H9 (cell line): ENCODE measurements at regions not wholly inside any gene's neighbourhood (a gene's known extent, or its start where the extent isn't known, plus 50 kb on each side); places are given as distances from the start of the nearest gene placed in this dataset.
"Not testable (repeated sequence)": the region's sequence is repeated elsewhere in the genome, so short reads cannot be mapped to it uniquely, and the experiment has no call there.

Experiments used
- DNase-seq: peaks from one replicate; pipeline ENCODE4 v3.0.0-alpha.2; 2017
- H2AFZ ChIP-seq: one replicate; pipeline ENCODE4 v1.6.1; 2013; ENCODE audit warnings: mild to moderate bottlenecking, low read length, control low read depth, moderate library complexity
- H2AK5ac ChIP-seq: 2 replicates; pipeline ENCODE4 v1.6.1; 2013; ENCODE audit warnings: low read length, control low read depth, mixed read lengths; ENCODE audit not compliant: insufficient read length
- H2BK120ac ChIP-seq: one replicate; pipeline ENCODE4 v1.6.1; 2013; ENCODE audit warnings: low read depth, mild to moderate bottlenecking, low read length, control low read depth, inconsistent platforms; ENCODE audit not compliant: poor library complexity, severe bottlenecking
- H2BK12ac ChIP-seq: 2 replicates; pipeline ENCODE4 v1.6.1; 2013; ENCODE audit warnings: low read length, control low read depth, mixed read lengths, low read depth; ENCODE audit not compliant: insufficient read length
- H2BK15ac ChIP-seq: 2 replicates; pipeline ENCODE4 v1.6.1; 2013; ENCODE audit warnings: low read depth, low read length, control low read depth
- H2BK20ac ChIP-seq: one replicate; pipeline ENCODE4 v1.6.1; 2013; ENCODE audit warnings: low read depth, mild to moderate bottlenecking, low read length, control low read depth, inconsistent platforms; ENCODE audit not compliant: poor library complexity, severe bottlenecking
- H2BK5ac ChIP-seq: 2 replicates; pipeline ENCODE4 v1.6.1; 2013; ENCODE audit warnings: low read length, control low read depth, mixed read lengths; ENCODE audit not compliant: insufficient read length
- H3K14ac ChIP-seq: 2 replicates; pipeline ENCODE4 v1.6.1; 2013; ENCODE audit warnings: low read length, control low read depth; ENCODE audit not compliant: insufficient read depth
- H3K18ac ChIP-seq: 2 replicates; pipeline ENCODE4 v1.6.1; 2013; ENCODE audit warnings: low read depth, mild to moderate bottlenecking, mixed read lengths, low read length, control low read depth; ENCODE audit not compliant: insufficient read length
- H3K23ac ChIP-seq: 2 replicates; pipeline ENCODE4 v1.6.1; 2013; ENCODE audit warnings: low read length, control low read depth, mixed read lengths, low read depth; ENCODE audit not compliant: insufficient read length
- H3K23me2 ChIP-seq: 2 replicates; pipeline ENCODE4 v1.6.1; 2013; ENCODE audit warnings: low read depth, mild to moderate bottlenecking, mixed read lengths, low read length, control low read depth; ENCODE audit not compliant: insufficient read length, poor library complexity, severe bottlenecking
- H3K27ac ChIP-seq: 2 replicates; pipeline ENCODE4 v1.5.1; 2013; ENCODE audit warnings: low read length, control low read depth, mixed read lengths, low read depth; ENCODE audit not compliant: insufficient read length
- H3K27me3 ChIP-seq: 2 replicates; pipeline ENCODE4 v1.6.1; 2013; ENCODE audit warnings: low read length, control low read depth, inconsistent platforms; ENCODE audit not compliant: insufficient read depth
- H3K4ac ChIP-seq: 2 replicates; pipeline ENCODE4 v1.6.1; 2013; ENCODE audit warnings: low read depth, mild to moderate bottlenecking, control low read depth, inconsistent platforms, low read length, moderate library complexity
- H3K4me1 ChIP-seq: 2 replicates; pipeline ENCODE4 v1.6.1; 2013; ENCODE audit warnings: low read length, control low read depth, inconsistent platforms; ENCODE audit not compliant: insufficient read depth
- H3K4me2 ChIP-seq: 2 replicates; pipeline ENCODE4 v1.6.1; 2013; ENCODE audit warnings: low read length, control low read depth, mixed read lengths; ENCODE audit not compliant: insufficient read length, insufficient read depth
- H3K56ac ChIP-seq: 2 replicates; pipeline ENCODE4 v1.6.1; 2013; ENCODE audit warnings: low read depth, mild to moderate bottlenecking, mixed read lengths, low read length, control low read depth; ENCODE audit not compliant: insufficient read length
- H3K79me1 ChIP-seq: 2 replicates; pipeline ENCODE4 v1.6.1; 2013; ENCODE audit warnings: low read depth, mild to moderate bottlenecking, moderate library complexity, low read length, control low read depth, inconsistent platforms; ENCODE audit not compliant: insufficient read depth, poor library complexity, severe bottlenecking
- H3K79me2 ChIP-seq: 2 replicates; pipeline ENCODE4 v1.6.1; 2013; ENCODE audit warnings: low read length, control low read depth, inconsistent platforms; ENCODE audit not compliant: insufficient read depth
- H3K9ac ChIP-seq: 2 replicates; pipeline ENCODE4 v1.6.1; 2013; ENCODE audit warnings: low read length, control low read depth, mixed read lengths; ENCODE audit not compliant: insufficient read length; ENCODE audit errors: extremely low read depth
- H3K9me3 ChIP-seq: one replicate; pipeline ENCODE4 v1.6.1; 2013; ENCODE audit warnings: low read depth, low read length, inconsistent platforms; ENCODE audit not compliant: control insufficient read depth
- H3T11ph ChIP-seq: one replicate; pipeline ENCODE4 v1.6.1; 2013; ENCODE audit warnings: mild to moderate bottlenecking, low read length, control low read depth, inconsistent platforms
- H4K20me1 ChIP-seq: one replicate; pipeline ENCODE4 v1.6.1; 2013; ENCODE audit not compliant: control insufficient read depth, insufficient read length, insufficient read depth
- H4K5ac ChIP-seq: 2 replicates; pipeline ENCODE4 v1.6.1; 2013; ENCODE audit warnings: low read depth, mild to moderate bottlenecking, mixed read lengths, low read length, control low read depth; ENCODE audit not compliant: insufficient read length
- H4K8ac ChIP-seq: replicated peaks from 2 replicates; pipeline ENCODE4 v1.6.1; 2013; ENCODE audit warnings: low read length, control low read depth, mixed read lengths, low read depth; ENCODE audit not compliant: insufficient read length
- H4K91ac ChIP-seq: 2 replicates; pipeline ENCODE4 v1.6.1; 2013; ENCODE audit warnings: low read depth, mild to moderate bottlenecking, moderate library complexity, mixed read lengths, low read length, control low read depth; ENCODE audit not compliant: insufficient read length
- H3K27ac Mint-ChIP-seq, 3 experiments: 2 replicates in 2 of 3; 3 replicates in 1 of 3; pipeline ENCODE4 v1.8.0; 2020 to 2021; ENCODE audit warnings: mixed read lengths in 3 of 3, mild to moderate bottlenecking in 1 of 3, moderate library complexity in 1 of 3
- H3K27me3 Mint-ChIP-seq: 2 replicates; pipeline ENCODE4 v1.8.0; 2021; ENCODE audit warnings: low read depth, mild to moderate bottlenecking, moderate library complexity, mixed read lengths
- H3K36me3 Mint-ChIP-seq, 3 experiments: 2 replicates in 2 of 3; 3 replicates in 1 of 3; pipeline ENCODE4 v1.8.0; 2020 to 2021; ENCODE audit warnings: low read depth in 3 of 3, mixed read lengths in 3 of 3; ENCODE audit not compliant: insufficient read depth in 1 of 3
- H3K4me1 Mint-ChIP-seq, 2 experiments: 2 replicates each; pipeline ENCODE4 v1.8.0; 2020; ENCODE audit warnings: mixed read lengths in 2 of 2
- H3K4me3 Mint-ChIP-seq, 2 experiments: 2 replicates in 1 of 2; 3 replicates in 1 of 2; pipeline ENCODE4 v1.8.0; 2020 to 2021; ENCODE audit warnings: mild to moderate bottlenecking in 2 of 2, mixed read lengths in 2 of 2, moderate library complexity in 1 of 2
- H3K9me3 Mint-ChIP-seq, 2 experiments: 2 replicates in 1 of 2; 3 replicates in 1 of 2; pipeline ENCODE4 v1.8.0; 2020; ENCODE audit warnings: mild to moderate bottlenecking in 2 of 2, mixed read lengths in 2 of 2, moderate library complexity in 1 of 2
- WGBS: extraction: QIAGEN DNeasy Blood & Tissue Kit; methylation state at CpG from one replicate; pipeline ENCODE4 v1.1.7; 2013; ENCODE audit warnings: missing lambda C conversion rate, low lambda C conversion rate, mixed read lengths; ENCODE audit not compliant: insufficient read length; ENCODE audit errors: extremely low coverage; 5-methylcytosine and 5-hydroxymethylcytosine counted together
- TF ChIP-seq, protein P1 (sequence below): fragments of 200-600 bp; sonication (generic); conservative IDR thresholded peaks from 3 replicates; pipeline ENCODE4 v1.8.0; 2021; ENCODE audit warnings: antibody characterized with exemption, mild to moderate bottlenecking

GRCh38 chr10:35933491-35933890, 291.4 kb upstream of the FZD8 start:
- Histone ChIP-seq H3K9me3 (no peaks in the 10 kb centered on the region), H2AK5ac (no peak overlapping the region), H4K8ac (no peak overlapping the region), H3K27me3 (no peaks in the 10 kb centered on the region), H3K79me2 (no peaks in the 10 kb centered on the region), H3K79me1 (no peaks in the 10 kb centered on the region), H3K14ac (no peak overlapping the region), H3K4ac (no peak overlapping the region), H3T11ph (no peak overlapping the region), H3K23me2 (no peaks in the 10 kb centered on the region), H3K27ac (no peak overlapping the region), H3K9ac (no peak overlapping the region), H3K18ac (no peak overlapping the region), H2BK5ac (no peak overlapping the region), H2AFZ (no peak overlapping the region), H3K4me1 (no peaks in the 10 kb centered on the region; the same call in 1 of the 2 replicates), H4K91ac (no peak overlapping the region), H2BK15ac (no peak overlapping the region), H2BK120ac (no peak overlapping the region), H2BK20ac (no peak overlapping the region), H3K4me2 (no peak overlapping the region), H4K5ac (no peak overlapping the region), H4K20me1 (no peaks in the 10 kb centered on the region), H3K23ac (no peak overlapping the region), H2BK12ac (no peak overlapping the region), H3K56ac (no peak overlapping the region)
- TF ChIP-seq, protein P1, sequence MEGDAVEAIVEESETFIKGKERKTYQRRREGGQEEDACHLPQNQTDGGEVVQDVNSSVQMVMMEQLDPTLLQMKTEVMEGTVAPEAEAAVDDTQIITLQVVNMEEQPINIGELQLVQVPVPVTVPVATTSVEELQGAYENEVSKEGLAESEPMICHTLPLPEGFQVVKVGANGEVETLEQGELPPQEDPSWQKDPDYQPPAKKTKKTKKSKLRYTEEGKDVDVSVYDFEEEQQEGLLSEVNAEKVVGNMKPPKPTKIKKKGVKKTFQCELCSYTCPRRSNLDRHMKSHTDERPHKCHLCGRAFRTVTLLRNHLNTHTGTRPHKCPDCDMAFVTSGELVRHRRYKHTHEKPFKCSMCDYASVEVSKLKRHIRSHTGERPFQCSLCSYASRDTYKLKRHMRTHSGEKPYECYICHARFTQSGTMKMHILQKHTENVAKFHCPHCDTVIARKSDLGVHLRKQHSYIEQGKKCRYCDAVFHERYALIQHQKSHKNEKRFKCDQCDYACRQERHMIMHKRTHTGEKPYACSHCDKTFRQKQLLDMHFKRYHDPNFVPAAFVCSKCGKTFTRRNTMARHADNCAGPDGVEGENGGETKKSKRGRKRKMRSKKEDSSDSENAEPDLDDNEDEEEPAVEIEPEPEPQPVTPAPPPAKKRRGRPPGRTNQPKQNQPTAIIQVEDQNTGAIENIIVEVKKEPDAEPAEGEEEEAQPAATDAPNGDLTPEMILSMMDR = no peak
- DNase-seq = no peak
- WGBS = no CpG with 5 or more reads among the region's 1 CpG
- H3K4me1 Mint-ChIP-seq = peaks cover 8 to 11% of the 10 kb centered on the region in 2 experiments; a peak in 3 of 4 replicates
- H3K27ac Mint-ChIP-seq = no peak overlapping the region
- H3K27me3 Mint-ChIP-seq = peaks cover 4% of the 10 kb centered on the region
- no peaks in the 10 kb centered on the region for H3K9me3 Mint-ChIP-seq
- no peaks in the 10 kb centered on the region for H3K36me3 Mint-ChIP-seq
- H3K4me3 Mint-ChIP-seq = no peak overlapping the region

DNA sequence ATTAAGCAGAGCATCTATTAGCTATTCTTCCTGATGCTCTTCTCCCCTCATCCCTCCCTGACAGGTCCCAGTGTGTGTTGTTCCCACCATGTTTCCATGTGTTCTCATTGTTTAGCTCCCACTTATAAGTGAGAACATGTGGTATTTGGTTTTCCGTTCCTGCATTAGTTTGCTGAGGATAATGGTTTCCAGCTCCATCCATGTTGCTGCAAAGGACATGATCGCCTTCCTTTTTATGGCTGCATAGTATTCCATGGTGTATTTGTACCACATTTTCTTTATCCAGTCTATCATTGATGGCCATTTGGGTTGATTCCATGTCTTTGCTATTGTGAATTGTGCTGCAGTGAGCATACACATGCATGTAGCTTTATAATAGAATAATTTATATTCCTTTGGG, 287.9 kb upstream of the FZD8 start:
- not testable (repeated sequence) for H3K36me3 Mint-ChIP-seq, H3K9ac ChIP-seq, H3K27me3 Mint-ChIP-seq, H3T11ph ChIP-seq, DNase-seq, H3K4me3 Mint-ChIP-seq, H3K27ac ChIP-seq, H2BK5ac ChIP-seq, H3K14ac ChIP-seq, H3K23me2 ChIP-seq, H2AFZ ChIP-seq, H2BK12ac ChIP-seq, H3K23ac ChIP-seq, H2BK20ac ChIP-seq, H2AK5ac ChIP-seq, H3K79me1 ChIP-seq, H3K4me1 ChIP-seq, H2BK120ac ChIP-seq, H3K9me3 ChIP-seq, H3K18ac ChIP-seq, H3K9me3 Mint-ChIP-seq, H3K27ac Mint-ChIP-seq, H4K5ac ChIP-seq, H3K4me2 ChIP-seq, H3K27me3 ChIP-seq, H4K8ac ChIP-seq, H3K4ac ChIP-seq, H3K56ac ChIP-seq, H3K79me2 ChIP-seq, H4K91ac ChIP-seq, H2BK15ac ChIP-seq, H4K20me1 ChIP-seq
- H3K4me1 Mint-ChIP-seq = peaks cover 35% of the 10 kb centered on the region in 2 experiments
- WGBS = no CpG with 5 or more reads among the region's 2 CpGs
